K562 (cell line): ENCODE measurements at regions not wholly inside any gene's neighbourhood (a gene's known extent, or its start where the extent isn't known, plus 50 kb on each side); places are given as distances from the start of the nearest gene placed in this dataset.

Experiments
- ARID4B ChIP-seq: sonication (generic); formaldehyde crosslinking; IDR thresholded peaks from 2 replicates; pipeline ENCODE4 v1.8.0; 2022; ENCODE audit warnings: mild to moderate bottlenecking, missing genetic modification reagents
- ARNT ChIP-seq, 2 experiments: fragments of 450-650 bp; IDR thresholded peaks; 2 replicates each; pipeline ENCODE4 v1.6.1; 2016; ENCODE audit warnings: mild to moderate bottlenecking in 1 of 2
- CREB3L1 ChIP-seq: fragments of 450-650 bp; IDR thresholded peaks from 2 replicates; pipeline ENCODE4 v1.6.1; 2014; ENCODE audit warnings: low read depth, mild to moderate bottlenecking, moderate library complexity, borderline replicate concordance
- CSDE1 ChIP-seq, 2 experiments: fragments of 450-650 bp; IDR thresholded peaks; 2 replicates each; pipeline ENCODE4 v1.6.1; 2016; ENCODE audit warnings: mild to moderate bottlenecking in 1 of 2
- FOXJ3 ChIP-seq: sonication (generic); formaldehyde crosslinking; IDR thresholded peaks from 2 replicates; pipeline ENCODE4 v1.4.0; 2020; ENCODE audit warnings: mild to moderate bottlenecking, missing genetic modification reagents
- HDAC3 ChIP-seq: fragments of 450-650 bp; IDR thresholded peaks from 2 replicates; pipeline ENCODE4 v1.6.1; 2018; ENCODE audit warnings: borderline replicate concordance, mild to moderate bottlenecking, moderate library complexity; ENCODE audit not compliant: partially characterized antibody
- HINFP ChIP-seq: fragments of 450-650 bp; conservative IDR thresholded peaks from 2 replicates; pipeline ENCODE4 v1.6.1; 2016; ENCODE audit warnings: missing genetic modification characterization, low read depth, mild to moderate bottlenecking, control low read depth, missing compliant biosample characterization
- KDM2B ChIP-seq: fragments of 250-450 bp; sonication (Bioruptor Pico); IDR thresholded peaks from 2 replicates; pipeline ENCODE4 v1.8.0; 2021; ENCODE audit warnings: mild to moderate bottlenecking, moderate library complexity
- MNT ChIP-seq, 2 experiments: fragments of 450-650 bp; conservative IDR thresholded peaks; 2 replicates each; pipeline ENCODE4 v1.6.1; 2017; ENCODE audit warnings: mild to moderate bottlenecking in 2 of 2, moderate library complexity in 2 of 2
- POU5F1 ChIP-seq: fragments of 150-350 bp; IDR thresholded peaks from 2 replicates; pipeline ENCODE4 v1.6.1; 2014; ENCODE audit warnings: borderline replicate concordance, low read length, low read depth, mild to moderate bottlenecking; ENCODE audit not compliant: partially characterized antibody
- RHOXF2B ChIP-seq: fragments of 250-450 bp; sonication (Bioruptor Pico); conservative IDR thresholded peaks from 2 replicates; pipeline ENCODE4 v1.5.1; 2021
- SREBF2 ChIP-seq: sonication (generic); formaldehyde crosslinking; IDR thresholded peaks from 2 replicates; pipeline ENCODE4 v1.4.0; 2020; ENCODE audit warnings: mild to moderate bottlenecking, missing genetic modification reagents
- ZEB2 ChIP-seq: fragments of 450-650 bp; IDR thresholded peaks from 2 replicates; pipeline ENCODE4 v1.6.1; 2016
- ZNF395 ChIP-seq: fragments of 200-800 bp; sonication (Bioruptor generic); IDR thresholded peaks from 2 replicates; pipeline ENCODE4 v1.6.1; 2017; ENCODE audit warnings: missing genetic modification characterization, missing compliant biosample characterization
- ZNF444 ChIP-seq: fragments of 250-450 bp; sonication (Bioruptor Pico); IDR thresholded peaks from 2 replicates; pipeline ENCODE4 v1.4.0; 2020; ENCODE audit warnings: mild to moderate bottlenecking, moderate library complexity
- ZNF717 ChIP-seq: fragments of 250-450 bp; sonication (Bioruptor Pico); IDR thresholded peaks from 2 replicates; pipeline ENCODE4 v1.5.0; 2021

- TF ChIP-seq ARID4B (CRISPR knock-in tag), result no peak
- peak; percentile 61 for TF ChIP-seq HINFP (tag)
- TF ChIP-seq RHOXF2B, result no peak
- no peak for TF ChIP-seq ZNF444 (CRISPR knock-in tag)
- TF ChIP-seq ARNT (IDR thresholded peaks at IDR 0.05), result peak; percentile 12 to 97
- peak; percentile 72 for TF ChIP-seq ZNF395
- peak; percentile 59 to 79; a peak in 3 of 4 replicates for TF ChIP-seq MNT (conservative IDR thresholded peaks at IDR 0.05)
- no peak for TF ChIP-seq FOXJ3 (CRISPR knock-in tag)
- no peak for TF ChIP-seq KDM2B (CRISPR knock-in tag)
- TF ChIP-seq CSDE1 (IDR thresholded peaks at IDR 0.05), result peak in 1 of 2 experiments; percentile 56; a peak in 1 of 4 replicates
- TF ChIP-seq ZEB2, result peak; percentile 92
- no peak for TF ChIP-seq POU5F1
- peak; percentile 77 for TF ChIP-seq CREB3L1
- no peak for TF ChIP-seq SREBF2 (CRISPR knock-in tag)
- TF ChIP-seq HDAC3, result peak; percentile 97
- TF ChIP-seq ZNF717 (CRISPR knock-in tag), result no peak
These were observed 65.8 kb upstream of the PRKAR2B start (continued) for GRCh38 chr7:106978425-106979420.
